HG03442 (cell line): ENCODE measurements at regions not wholly inside any gene's neighbourhood (a gene's known extent, or its start where the extent isn't known, plus 50 kb on each side); places are given as distances from the start of the nearest gene placed in this dataset.
"Not testable (repeated sequence)": the region's sequence is repeated elsewhere in the genome, so short reads cannot be mapped to it uniquely, and the experiment has no call there.

Source experiments
- ATAC-seq: cut with Tn5 transposase; IDR thresholded peaks from one replicate; pipeline ENCODE4 v1.9.1; 2021; ENCODE audit warnings: mild to moderate bottlenecking, moderate library complexity; ENCODE audit not compliant: unreplicated experiment

GRCh38 chr5:12910641-12911040 lies 1006.4 kb upstream of the CTNND2 start:
- no peak for ATAC-seq

GRCh38 chr5:12902611-12903010 lies 998.4 kb upstream of the CTNND2 start:
- no peak for ATAC-seq

- no peak for ATAC-seq
Observed at GRCh38 chr5:12901696-12902095, 997.5 kb upstream of the CTNND2 start.

GRCh38 chr5:12896086-12896485 lies 991.8 kb upstream of the CTNND2 start:
- no peak for ATAC-seq

GRCh38 chr5:12885018-12885417 lies 980.8 kb upstream of the CTNND2 start:
- no peak for ATAC-seq

GRCh38 chr5:12883395-12883794 lies 979.1 kb upstream of the CTNND2 start:
- ATAC-seq: no peak

GRCh38 chr5:12876541-12877298 lies 972.5 kb upstream of the CTNND2 start:
- no peak for ATAC-seq

GRCh38 chr5:12870872-12871539 lies 966.8 kb upstream of the CTNND2 start:
- no peak for ATAC-seq

GRCh38 chr5:12865529-12865928 lies 961.3 kb upstream of the CTNND2 start:
- ATAC-seq: no peak

GRCh38 chr5:12861886-12862654 lies 957.8 kb upstream of the CTNND2 start:
- ATAC-seq: no peak

- ATAC-seq: not testable (repeated sequence)
Observed at GRCh38 chr5:12856105-12856504, 951.9 kb upstream of the CTNND2 start.

- ATAC-seq: no peak
Observed at GRCh38 chr5:12854386-12854785, 950.1 kb upstream of the CTNND2 start.

- ATAC-seq: no peak
Observed at GRCh38 chr5:12851761-12852160, 947.5 kb upstream of the CTNND2 start.

- ATAC-seq: no peak
Observed at GRCh38 chr5:12848709-12849108, 944.5 kb upstream of the CTNND2 start.

- ATAC-seq: no peak
Observed at GRCh38 chr5:12845549-12846159, 941.4 kb upstream of the CTNND2 start.

- ATAC-seq: no peak
Observed at GRCh38 chr5:12840972-12841371, 936.7 kb upstream of the CTNND2 start.

- ATAC-seq: no peak
Observed at GRCh38 chr5:12837592-12837991, 933.3 kb upstream of the CTNND2 start.

GRCh38 chr5:12825163-12825562 lies 920.9 kb upstream of the CTNND2 start:
- no peak for ATAC-seq

- ATAC-seq: no peak
Observed at GRCh38 chr5:12805165-12805698, 901.0 kb upstream of the CTNND2 start.

- no peak for ATAC-seq
Observed at GRCh38 chr5:12799165-12799564, 894.9 kb upstream of the CTNND2 start.

- no peak for ATAC-seq
Observed at GRCh38 chr5:12795333-12795663, 891.1 kb upstream of the CTNND2 start.
